Mesenteric fat pad (tissue), 1 donor: ENCODE measurements at regions not wholly inside any gene's neighbourhood (a gene's known extent, or its start where the extent isn't known, plus 50 kb on each side); places are given as distances from the start of the nearest gene placed in this dataset.
"Not testable (repeated sequence)": the region's sequence is repeated elsewhere in the genome, so short reads cannot be mapped to it uniquely, and the experiment has no call there.

Experiments used
- DNase-seq: peaks from one replicate; pipeline ENCODE4 v3.0.0-alpha.2; 2020; ENCODE audit warnings: low spot score
- donor health status: DM: yes; HTN: yes; CAD: no.

GRCh38 chr3:20742903-20743552 lies 557.0 kb upstream of the SGO1 start:
- DNase-seq = no peak

GRCh38 chr3:20741381-20741780 lies 555.4 kb upstream of the SGO1 start:
- DNase-seq = no peak

DNA sequence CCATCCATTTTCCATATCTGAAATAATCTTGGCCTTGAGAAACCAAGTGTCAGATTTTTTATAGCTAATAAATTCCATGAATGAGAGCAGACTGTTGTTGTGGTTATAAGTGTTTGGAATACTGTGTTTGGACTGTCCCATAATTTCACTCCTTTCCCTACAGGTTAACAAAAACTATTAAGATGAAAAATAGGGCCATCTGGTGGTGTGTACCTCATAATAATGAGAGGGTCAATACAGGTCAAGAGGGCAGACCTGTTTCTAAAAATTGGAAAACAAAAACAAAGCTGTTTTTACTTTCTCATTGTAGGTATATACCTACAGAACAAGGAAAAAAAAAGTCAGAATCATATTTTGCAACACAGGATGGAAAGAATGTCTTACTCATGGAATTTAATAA lies 553.8 kb upstream of the SGO1 start:
- DNase-seq = no peak

DNA sequence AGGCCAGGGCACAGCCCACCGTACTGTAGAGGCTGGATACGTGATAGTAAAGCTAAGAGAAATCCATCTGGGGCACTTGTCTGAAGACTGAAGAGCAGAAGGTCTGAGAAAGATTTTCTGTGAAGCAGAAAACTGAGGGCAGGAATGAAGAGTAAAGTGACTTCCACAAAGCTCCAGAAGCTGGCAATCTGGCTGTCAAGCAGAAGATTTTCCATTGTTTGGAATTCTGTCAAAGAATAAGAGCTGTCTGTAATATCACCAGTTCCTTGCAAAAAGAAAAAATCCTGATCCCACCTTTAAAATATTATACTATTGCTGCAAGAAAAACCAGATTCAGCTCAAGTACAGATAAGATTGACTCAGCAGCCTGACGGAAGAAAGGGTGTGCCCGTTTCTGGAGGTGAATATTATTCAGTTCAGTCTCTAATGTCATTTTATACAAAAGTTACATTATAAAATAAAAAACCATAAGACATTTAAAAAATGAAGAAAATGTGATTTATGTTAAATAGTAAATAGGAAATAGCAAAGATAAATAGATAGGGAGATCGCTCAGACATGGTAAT lies 550.4 kb upstream of the SGO1 start:
- no peak for DNase-seq

GRCh38 chr3:20729185-20729584 lies 543.2 kb upstream of the SGO1 start:
- no peak for DNase-seq

DNA sequence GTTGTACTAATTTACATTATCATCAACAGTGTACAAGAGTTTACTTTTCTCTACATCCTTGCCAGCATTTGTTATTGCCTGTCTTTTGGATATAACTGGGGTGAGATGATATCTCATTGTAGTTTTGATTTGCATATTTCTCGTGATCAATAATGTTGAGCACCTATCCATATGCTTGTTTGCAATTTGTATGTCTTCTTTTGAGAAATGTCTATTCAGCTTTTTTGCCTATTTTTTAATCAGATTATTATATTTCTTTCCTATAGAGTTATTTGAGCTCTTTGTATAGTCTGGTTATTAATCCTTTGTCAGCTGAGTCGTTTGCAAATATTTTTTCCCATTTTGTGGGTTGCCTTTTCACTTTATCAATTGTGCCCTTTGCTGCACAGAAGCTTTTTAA lies 540.8 kb upstream of the SGO1 start:
- no peak for DNase-seq

DNA sequence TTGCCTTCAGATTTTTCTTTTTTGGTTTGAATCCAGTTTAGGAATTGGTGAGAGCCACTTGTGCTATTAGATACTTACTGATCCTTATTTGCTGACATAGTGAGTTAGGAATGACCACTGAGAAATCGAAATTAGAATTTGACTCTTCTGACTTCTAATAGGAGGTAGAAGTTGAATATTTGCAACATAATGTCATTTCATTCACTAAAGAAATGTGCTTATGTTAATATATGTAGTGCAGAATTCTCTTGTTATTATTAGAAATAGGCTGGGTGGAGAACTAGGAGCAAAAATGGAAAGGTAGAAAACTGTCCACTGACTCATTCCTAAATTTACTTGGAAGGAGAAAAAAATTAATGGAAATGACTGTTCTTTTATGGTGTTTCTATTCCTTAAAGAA lies 538.2 kb upstream of the SGO1 start:
- no peak for DNase-seq

GRCh38 chr3:20716425-20716824 lies 530.4 kb upstream of the SGO1 start:
- not testable (repeated sequence) for DNase-seq

DNA sequence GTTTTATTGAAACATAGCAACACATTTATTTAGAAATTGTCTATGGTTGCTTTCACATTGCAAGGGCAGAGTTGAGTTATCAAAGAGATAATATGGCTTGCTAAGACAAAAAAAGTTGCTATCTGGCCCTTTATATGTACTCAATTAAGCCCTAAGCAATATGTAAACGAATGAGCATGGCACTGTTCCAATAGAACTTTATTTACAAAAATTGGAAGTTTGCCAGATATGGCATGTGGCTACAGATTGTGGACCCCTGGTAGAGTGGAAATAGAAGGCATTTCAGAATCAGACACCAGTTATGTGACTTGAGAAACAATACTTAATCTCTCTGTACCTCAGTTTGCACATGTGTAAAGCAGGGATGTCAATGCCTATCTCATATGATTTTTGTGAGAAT lies 515.6 kb upstream of the SGO1 start:
- no peak for DNase-seq

DNA sequence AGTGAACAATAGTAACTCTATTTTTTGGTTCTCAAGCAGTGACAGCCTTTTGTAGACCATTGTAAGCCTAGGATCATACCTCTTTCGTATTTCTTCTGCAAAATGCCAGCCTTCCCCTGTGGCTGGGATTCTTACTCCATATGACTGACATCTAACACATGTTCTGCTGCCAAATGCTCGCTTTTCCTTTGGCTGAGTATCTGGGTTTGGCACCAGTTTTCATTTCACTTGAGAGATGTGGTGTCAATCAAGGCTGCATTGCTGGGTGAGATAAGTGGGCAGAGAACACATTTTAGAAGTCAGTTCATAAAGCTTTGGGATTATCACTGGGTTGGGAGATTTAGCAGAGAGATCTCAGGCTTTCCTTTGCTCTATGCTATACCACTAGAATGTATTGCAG lies 514.7 kb upstream of the SGO1 start:
- no peak for DNase-seq

GRCh38 chr3:20698896-20699295 lies 512.9 kb upstream of the SGO1 start:
- no peak for DNase-seq

DNA sequence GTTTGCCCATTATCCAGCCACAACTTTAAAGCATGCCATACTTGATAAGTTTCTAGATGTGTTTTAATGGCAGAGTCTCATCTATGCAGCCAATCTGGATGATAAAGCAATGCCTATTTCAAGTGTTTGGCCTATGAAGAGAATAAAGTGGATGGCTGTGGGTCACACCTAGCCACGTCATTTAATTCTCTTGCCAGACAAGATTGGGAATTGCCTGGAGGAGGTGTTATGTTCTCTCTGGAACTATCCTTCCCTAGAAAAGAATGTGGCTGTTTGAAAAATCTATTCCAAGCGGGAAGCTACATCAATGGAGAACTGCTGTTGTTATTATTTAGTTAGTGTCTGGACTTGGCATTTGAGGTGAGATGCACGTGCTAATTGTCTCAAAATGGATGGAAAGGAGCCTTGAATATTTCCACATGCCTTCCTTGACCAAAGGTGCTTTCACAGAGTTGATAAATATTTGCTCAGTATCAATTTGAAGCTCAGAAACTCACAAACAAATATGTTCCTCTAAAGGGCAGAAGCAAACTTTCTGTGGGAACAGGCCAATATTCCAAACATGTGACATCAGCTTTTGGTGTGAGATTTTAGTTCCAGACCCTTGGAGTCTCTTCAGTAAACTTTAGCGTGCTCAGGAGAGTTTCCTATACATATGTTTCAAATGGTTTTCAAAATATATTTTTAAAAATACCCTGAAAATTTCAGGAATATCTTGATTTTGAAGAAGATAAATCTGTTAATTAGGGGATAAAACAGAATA lies 510.6 kb upstream of the SGO1 start:
- no peak for DNase-seq

GRCh38 chr3:20692675-20693074 lies 506.7 kb upstream of the SGO1 start:
- DNase-seq = no peak

- DNase-seq = no peak
Measured at GRCh38 chr3:20683910-20684309, 497.9 kb upstream of the SGO1 start.

- DNase-seq = no peak
Measured at GRCh38 chr3:20682573-20682972, 496.6 kb upstream of the SGO1 start.

DNA sequence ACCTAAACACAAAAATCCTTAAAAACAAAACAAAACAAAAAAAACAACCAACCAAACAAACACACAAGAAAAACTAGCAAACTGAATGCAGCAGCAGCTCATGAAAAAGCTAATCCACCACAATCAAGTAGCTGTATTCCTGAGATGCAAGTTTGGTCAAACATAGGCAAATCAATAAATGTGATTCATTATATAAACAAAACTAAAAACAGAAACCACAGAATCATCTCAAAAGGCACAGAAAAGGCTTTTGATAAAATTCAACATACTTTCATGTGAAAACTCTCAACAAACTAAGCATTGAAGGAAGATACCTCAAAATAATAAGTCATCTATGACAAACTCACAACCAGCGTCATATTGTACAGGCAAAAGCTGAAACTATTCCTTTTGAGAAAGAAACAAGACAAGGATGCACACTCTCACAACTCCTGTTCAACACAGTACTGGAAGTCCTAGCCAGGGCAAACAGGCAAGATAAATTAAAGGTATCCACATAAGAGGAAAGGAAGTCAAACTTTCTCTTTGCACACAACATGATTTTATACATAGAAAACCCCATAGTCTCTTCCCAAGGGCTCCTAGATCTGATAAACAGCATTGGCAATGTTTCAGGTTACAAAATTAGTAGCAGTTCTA lies 495.1 kb upstream of the SGO1 start:
- no peak for DNase-seq

DNA sequence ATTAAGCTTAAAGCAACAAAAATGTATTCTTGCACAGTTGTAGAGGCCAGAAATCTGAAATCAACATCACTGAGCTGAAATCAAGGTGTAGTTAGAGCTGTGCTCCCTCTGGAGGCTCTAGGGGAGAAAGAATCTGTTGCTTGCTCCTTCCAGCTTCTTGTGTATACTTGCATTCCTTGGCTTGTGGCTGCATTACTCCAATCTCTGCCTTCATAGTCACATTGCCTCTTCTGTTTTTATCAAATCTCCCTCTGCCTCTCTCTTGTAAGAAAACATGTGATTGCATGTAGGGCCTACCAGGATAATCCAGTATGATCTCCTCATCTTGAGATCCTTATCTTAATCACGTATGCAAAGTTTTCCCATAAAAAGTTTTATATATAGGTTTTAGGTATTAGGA lies 487.9 kb upstream of the SGO1 start:
- no peak for DNase-seq

- DNase-seq = no peak
Measured at GRCh38 chr3:20669675-20670074, 483.7 kb upstream of the SGO1 start.

GRCh38 chr3:20669184-20669583 lies 483.2 kb upstream of the SGO1 start:
- DNase-seq = no peak

- DNase-seq = no peak
Measured at GRCh38 chr3:20668411-20668810, 482.4 kb upstream of the SGO1 start.

- no peak for DNase-seq
Measured at GRCh38 chr3:20666091-20666490, 480.1 kb upstream of the SGO1 start.

DNA sequence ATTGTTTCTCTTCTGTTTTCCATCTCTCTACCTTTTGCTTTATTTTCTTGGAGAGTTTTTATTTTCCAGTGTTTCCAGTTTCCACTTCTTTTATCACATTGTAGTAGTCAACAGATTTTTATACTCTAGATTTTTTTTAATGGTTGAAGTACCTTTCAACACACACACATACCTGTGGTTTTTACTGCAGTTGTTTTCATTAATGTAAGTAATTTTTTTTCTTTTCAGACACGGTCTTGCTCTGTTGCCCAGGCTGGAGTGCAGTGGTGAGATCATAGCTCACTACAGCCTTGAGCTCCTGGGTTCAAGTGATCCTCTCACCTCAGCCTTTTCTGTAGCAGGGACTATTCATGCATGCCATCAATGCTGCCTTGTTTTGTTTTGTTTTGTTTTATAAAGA lies 472.5 kb upstream of the SGO1 start:
- DNase-seq = no peak
